HCT116 (cell line): ENCODE measurements at regions not wholly inside any gene's neighbourhood (a gene's known extent, or its start where the extent isn't known, plus 50 kb on each side); places are given as distances from the start of the nearest gene placed in this dataset.

ENCODE experiments used
- ATAC-seq: fragments of 200-7000 bp; cut with Tn5 transposase; 2 replicates; pipeline ENCODE4 v1.9.1; 2020; ENCODE audit warnings: mild to moderate bottlenecking, moderate library complexity
- BruUV-seq: library from RNA; stranded (reverse); fragments of 400-500 nt; replicated peaks from 2 replicates; lab custom pipeline; 2021; lab: Mats Ljungman, UMichigan
- CTCF ChIA-PET: fragments of 300-600 bp; sonication (Branson Sonifier 250); formaldehyde crosslinking; loops from one replicate; lab custom pipeline; 2021; ENCODE audit warnings: antibody characterized with exemption; lab: Charles Lee
- POLR2A ChIA-PET: fragments of 300-600, 350-600 bp; sonication (Branson Sonifier 250); formaldehyde crosslinking; loops from one replicate; lab custom pipeline; 2021; ENCODE audit warnings: antibody characterized with exemption; lab: Charles Lee
- RAD21 ChIA-PET, 2 experiments: fragments of 300-600 bp; sonication (Branson Sonifier 250); formaldehyde crosslinking; loops; one replicate each; lab custom pipeline; 2023; ENCODE audit warnings: low total read pairs in 2 of 2; ENCODE audit not compliant: uncharacterized antibody in 2 of 2, unreplicated experiment in 2 of 2, low non-redundant PET in 1 of 2; lab: Charles Lee
- DNase-seq: peaks from one replicate; pipeline ENCODE4 v3.0.0-alpha.2; 2010; ENCODE audit warnings: low read depth, low spot score
- H2AFZ ChIP-seq: fragments of 200-600 bp; shearing (Covaris generic), sonication (generic); 2 replicates; pipeline ENCODE4 v1.6.1; 2017; ENCODE audit warnings: low read depth, mixed run types, mixed read lengths, antibody characterized with exemption, low read length; ENCODE audit not compliant: poor library complexity, severe bottlenecking
- H3K27ac ChIP-seq: 2 replicates; pipeline ENCODE4 v1.5.1; 2012; ENCODE audit warnings: low read depth, low read length
- H3K27me3 ChIP-seq: fragments of 200-600 bp; sonication (generic); 2 replicates; pipeline ENCODE4 v1.6.1; 2016; ENCODE audit warnings: mixed run types, low read length, mixed read lengths; ENCODE audit not compliant: insufficient read depth
- H3K36me3 ChIP-seq, 2 experiments: fragments of 200-500 bp in 1 of 2; fragments of 200-600 bp in 1 of 2; sonication (Bioruptor generic) in 1 of 2; sonication (generic) in 1 of 2; 2 replicates each; pipeline versions ENCODE4 v1.5.1 to v1.6.1; 2014 to 2016; ENCODE audit warnings: low read length in 2 of 2, inconsistent platforms in 1 of 2, mixed read lengths in 1 of 2, mixed run types in 1 of 2; ENCODE audit not compliant: insufficient read depth in 2 of 2, control insufficient read depth in 1 of 2
- H3K4me1 ChIP-seq, 2 experiments: fragments of 200-600 bp in 1 of 2; sonication (generic) in 1 of 2; 2 replicates each; pipeline versions ENCODE4 v1.5.1 to v1.6.1; 2012 to 2017; ENCODE audit warnings: low read length in 2 of 2, inconsistent platforms in 1 of 2, mild to moderate bottlenecking in 1 of 2, mixed read lengths in 1 of 2, mixed run types in 1 of 2, moderate library complexity in 1 of 2; ENCODE audit not compliant: insufficient read depth in 2 of 2, control insufficient read depth in 1 of 2
- H3K4me2 ChIP-seq: fragments of 200-600 bp; sonication (generic); 2 replicates; pipeline ENCODE4 v1.6.1; 2017; ENCODE audit warnings: mixed run types, low read length, mixed read lengths
- H3K4me3 ChIP-seq, 2 experiments: fragments of 200-600 bp in 1 of 2; sonication (generic) in 1 of 2; replicated peaks in 1 of 2; 2 replicates each; pipeline ENCODE4 v1.5.1; 2011 to 2016; ENCODE audit warnings: low read length in 2 of 2, control low read depth in 1 of 2, low read depth in 1 of 2, mild to moderate bottlenecking in 1 of 2, mixed read lengths in 1 of 2, mixed run types in 1 of 2
- H3K79me2 ChIP-seq: fragments of 200-600 bp; sonication (generic); 2 replicates; pipeline ENCODE4 v1.6.1; 2017; ENCODE audit warnings: mild to moderate bottlenecking, mixed run types, low read length, moderate library complexity, mixed read lengths; ENCODE audit not compliant: insufficient read depth
- H3K9ac ChIP-seq: fragments of 200-600 bp; sonication (generic); 2 replicates; pipeline ENCODE4 v1.6.1; 2016; ENCODE audit warnings: low read length, mixed read lengths
- H3K9me2 ChIP-seq: fragments of 200-600 bp; sonication (generic), shearing (Covaris generic); 2 replicates; pipeline ENCODE4 v1.6.1; 2017; ENCODE audit warnings: mixed run types, mild to moderate bottlenecking, moderate library complexity; ENCODE audit not compliant: insufficient read depth
- H3K9me3 ChIP-seq, 2 experiments: fragments of 200-500 bp in 1 of 2; fragments of 200-600 bp in 1 of 2; sonication (Bioruptor generic) in 1 of 2; sonication (generic) in 1 of 2; 2 replicates each; pipeline ENCODE4 v1.6.1; 2014 to 2017; ENCODE audit warnings: low read length in 2 of 2, mixed read lengths in 2 of 2, inconsistent platforms in 1 of 2, low read depth in 1 of 2, mild to moderate bottlenecking in 1 of 2, mixed run types in 1 of 2, moderate library complexity in 1 of 2; ENCODE audit not compliant: control insufficient read depth in 1 of 2, insufficient read depth in 1 of 2
- H4K20me1 ChIP-seq: fragments of 200-600 bp; sonication (generic), shearing (Covaris generic); 2 replicates; pipeline ENCODE4 v1.6.1; 2017; ENCODE audit warnings: mixed run types, mild to moderate bottlenecking, moderate library complexity; ENCODE audit not compliant: insufficient read depth
- CBX3 ChIP-seq: IDR thresholded peaks from 2 replicates; pipeline ENCODE4 v1.6.1; 2012; ENCODE audit warnings: low read depth
- CEBPB ChIP-seq: IDR thresholded peaks from 2 replicates; pipeline ENCODE4 v1.6.1; 2012; ENCODE audit warnings: low read depth
- EZH2phosphoT487 ChIP-seq: fragments of 200-600 bp; IDR thresholded peaks from 2 replicates; pipeline ENCODE4 v1.6.1; 2018; ENCODE audit warnings: antibody characterized with exemption, borderline replicate concordance
- POLR2AphosphoS5 ChIP-seq: IDR thresholded peaks from 2 replicates; pipeline ENCODE4 v1.6.1; 2011; ENCODE audit warnings: mild to moderate bottlenecking, low read depth, low read length, moderate library complexity
- RAD21 ChIP-seq: IDR thresholded peaks from 2 replicates; pipeline ENCODE4 v1.6.1; 2012; ENCODE audit warnings: low read depth, mild to moderate bottlenecking
- SP1 ChIP-seq: IDR thresholded peaks from 2 replicates; pipeline ENCODE4 v1.6.1; 2012; ENCODE audit warnings: low read depth
- TCF7L2 ChIP-seq: IDR thresholded peaks from 2 replicates; pipeline ENCODE4 v1.7.0; 2011; ENCODE audit warnings: borderline replicate concordance, inconsistent platforms; ENCODE audit not compliant: insufficient read depth, insufficient read length; ENCODE audit errors: extremely low read depth
- intact Hi-C: fragments of 100-400 bp; cut with micrococcal nuclease; formaldehyde crosslinking; loops from 2 replicates; pipeline ENCODE4 v1.10.0; 2022
- TF ChIP-seq, protein P1 (sequence below), 3 experiments: fragments of 200-600 bp in 1 of 3; sonication (generic) in 1 of 3; IDR thresholded peaks in 2 of 3; conservative IDR thresholded peaks in 1 of 3; 2 replicates each; pipeline ENCODE4 v1.5.1; 2012 to 2017; ENCODE audit warnings: low read depth in 2 of 3, low read length in 2 of 3, antibody characterized with exemption in 1 of 3, borderline replicate concordance in 1 of 3, control low read depth in 1 of 3, mild to moderate bottlenecking in 1 of 3, mixed read lengths in 1 of 3, mixed run types in 1 of 3, moderate library complexity in 1 of 3; ENCODE audit not compliant: insufficient read depth in 1 of 3
- TF ChIP-seq, protein P2 (sequence below): IDR thresholded peaks from 2 replicates; pipeline ENCODE4 v1.6.1; 2011; ENCODE audit warnings: mild to moderate bottlenecking, low read length, moderate library complexity; ENCODE audit not compliant: insufficient replicate concordance; ENCODE audit errors: extremely low read depth

GRCh38 chr12:87783467-87783866 lies 245.7 kb downstream of the C12orf50 start:
- Histone ChIP-seq H3K27me3 (no peaks in the 10 kb centered on the region), H2AFZ (no peak overlapping the region), H3K4me2 (no peak overlapping the region), H3K79me2 (no peaks in the 10 kb centered on the region), H4K20me1 (no peaks in the 10 kb centered on the region)
- RAD21 ChIA-PET, result no interaction called here
- CTCF ChIA-PET, result no interaction called here
- POLR2A ChIA-PET, result no interaction called here
- BruUV-seq, result no TSS peak
- TF ChIP-seq POLR2AphosphoS5 (no peak), RAD21 (no peak), CBX3 (no peak), TCF7L2 (no peak), CEBPB (no peak), SP1 (no peak), EZH2phosphoT487 (no peak)
- TF ChIP-seq, protein P1, sequence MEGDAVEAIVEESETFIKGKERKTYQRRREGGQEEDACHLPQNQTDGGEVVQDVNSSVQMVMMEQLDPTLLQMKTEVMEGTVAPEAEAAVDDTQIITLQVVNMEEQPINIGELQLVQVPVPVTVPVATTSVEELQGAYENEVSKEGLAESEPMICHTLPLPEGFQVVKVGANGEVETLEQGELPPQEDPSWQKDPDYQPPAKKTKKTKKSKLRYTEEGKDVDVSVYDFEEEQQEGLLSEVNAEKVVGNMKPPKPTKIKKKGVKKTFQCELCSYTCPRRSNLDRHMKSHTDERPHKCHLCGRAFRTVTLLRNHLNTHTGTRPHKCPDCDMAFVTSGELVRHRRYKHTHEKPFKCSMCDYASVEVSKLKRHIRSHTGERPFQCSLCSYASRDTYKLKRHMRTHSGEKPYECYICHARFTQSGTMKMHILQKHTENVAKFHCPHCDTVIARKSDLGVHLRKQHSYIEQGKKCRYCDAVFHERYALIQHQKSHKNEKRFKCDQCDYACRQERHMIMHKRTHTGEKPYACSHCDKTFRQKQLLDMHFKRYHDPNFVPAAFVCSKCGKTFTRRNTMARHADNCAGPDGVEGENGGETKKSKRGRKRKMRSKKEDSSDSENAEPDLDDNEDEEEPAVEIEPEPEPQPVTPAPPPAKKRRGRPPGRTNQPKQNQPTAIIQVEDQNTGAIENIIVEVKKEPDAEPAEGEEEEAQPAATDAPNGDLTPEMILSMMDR (IDR thresholded peaks at IDR 0.05 in 2 of 3, conservative IDR thresholded peaks at IDR 0.05 in 1 of 3; ENCODE audit: borderline replicate concordance in 1 of 3, insufficient read depth in 1 of 3, low read depth in 2 of 3, low read length in 2 of 3), result no peak
- TF ChIP-seq, protein P2, sequence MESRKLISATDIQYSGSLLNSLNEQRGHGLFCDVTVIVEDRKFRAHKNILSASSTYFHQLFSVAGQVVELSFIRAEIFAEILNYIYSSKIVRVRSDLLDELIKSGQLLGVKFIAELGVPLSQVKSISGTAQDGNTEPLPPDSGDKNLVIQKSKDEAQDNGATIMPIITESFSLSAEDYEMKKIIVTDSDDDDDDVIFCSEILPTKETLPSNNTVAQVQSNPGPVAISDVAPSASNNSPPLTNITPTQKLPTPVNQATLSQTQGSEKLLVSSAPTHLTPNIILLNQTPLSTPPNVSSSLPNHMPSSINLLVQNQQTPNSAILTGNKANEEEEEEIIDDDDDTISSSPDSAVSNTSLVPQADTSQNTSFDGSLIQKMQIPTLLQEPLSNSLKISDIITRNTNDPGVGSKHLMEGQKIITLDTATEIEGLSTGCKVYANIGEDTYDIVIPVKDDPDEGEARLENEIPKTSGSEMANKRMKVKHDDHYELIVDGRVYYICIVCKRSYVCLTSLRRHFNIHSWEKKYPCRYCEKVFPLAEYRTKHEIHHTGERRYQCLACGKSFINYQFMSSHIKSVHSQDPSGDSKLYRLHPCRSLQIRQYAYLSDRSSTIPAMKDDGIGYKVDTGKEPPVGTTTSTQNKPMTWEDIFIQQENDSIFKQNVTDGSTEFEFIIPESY, result no peak
- TF ChIP-seq, all 23 proteins: peak for 0
- Histone ChIP-seq H3K4me3 (no peak overlapping the region), H3K4me1 (no peaks in the 10 kb centered on the region), H3K9ac (no peak overlapping the region), H3K9me2 (no peaks in the 10 kb centered on the region; the same call in 1 of the 2 replicates), H3K27ac (no peak overlapping the region), H3K9me3 (no peaks in the 10 kb centered on the region), H3K36me3 (no peaks in the 10 kb centered on the region)
- no peak for ATAC-seq
- DNase-seq, result no peak
- intact Hi-C loops, result no loop called here
